Fibroblast of skin of left biceps (primary cell): ENCODE measurements at regions not wholly inside any gene's neighbourhood (a gene's known extent, or its start where the extent isn't known, plus 50 kb on each side); places are given as distances from the start of the nearest gene placed in this dataset.
"Not testable (repeated sequence)": the region's sequence is repeated elsewhere in the genome, so short reads cannot be mapped to it uniquely, and the experiment has no call there.

Experiments
- DNase-seq, 2 experiments: peaks; one replicate each; pipeline ENCODE4 v3.0.0-alpha.2; 2013; ENCODE audit warnings: low read depth in 2 of 2

GRCh38 chr4:12109056-12109455 is 680.4 kb upstream of the HS3ST1 start:
- DNase-seq, result not testable (repeated sequence)

- no peak for DNase-seq
These were observed 676.8 kb upstream of the HS3ST1 start for GRCh38 chr4:12105519-12105918.

GRCh38 chr4:12089920-12090319 is 661.2 kb upstream of the HS3ST1 start:
- not testable (repeated sequence) for DNase-seq

GRCh38 chr4:12084690-12085089 is 656.0 kb upstream of the HS3ST1 start:
- DNase-seq, result no peak

GRCh38 chr4:12071316-12071715 is 642.6 kb upstream of the HS3ST1 start:
- no peak for DNase-seq

GRCh38 chr4:12053966-12054365 is 625.3 kb upstream of the HS3ST1 start:
- no peak for DNase-seq

GRCh38 chr4:12053556-12053955 is 624.9 kb upstream of the HS3ST1 start:
- no peak for DNase-seq

- no peak for DNase-seq
These were observed 621.7 kb upstream of the HS3ST1 start for GRCh38 chr4:12050357-12050756.

- no peak for DNase-seq
These were observed 614.1 kb upstream of the HS3ST1 start for GRCh38 chr4:12042818-12043217.

GRCh38 chr4:12041828-12042227 is 613.1 kb upstream of the HS3ST1 start:
- DNase-seq, result no peak

GRCh38 chr4:12036450-12036849 is 607.8 kb upstream of the HS3ST1 start:
- no peak for DNase-seq

- DNase-seq, result no peak
These were observed 599.6 kb upstream of the HS3ST1 start for GRCh38 chr4:12028258-12028657.

- DNase-seq, result no peak
These were observed 593.7 kb upstream of the HS3ST1 start for GRCh38 chr4:12022409-12022808.

GRCh38 chr4:12016729-12017128 is 588.0 kb upstream of the HS3ST1 start:
- no peak for DNase-seq

- no peak for DNase-seq
These were observed 576.8 kb upstream of the HS3ST1 start for GRCh38 chr4:12005471-12005870.

- not testable (repeated sequence) for DNase-seq
These were observed 567.9 kb upstream of the HS3ST1 start for GRCh38 chr4:11996581-11996980.

- DNase-seq, result no peak
These were observed 548.1 kb upstream of the HS3ST1 start for GRCh38 chr4:11976726-11977263.

GRCh38 chr4:11973270-11973669 is 544.6 kb upstream of the HS3ST1 start:
- DNase-seq, result no peak

GRCh38 chr4:11970754-11971153 is 542.1 kb upstream of the HS3ST1 start:
- DNase-seq, result no peak

- DNase-seq, result no peak
These were observed 538.1 kb upstream of the HS3ST1 start for GRCh38 chr4:11966782-11967181.

GRCh38 chr4:11954093-11954492 is 525.4 kb upstream of the HS3ST1 start:
- DNase-seq, result no peak

GRCh38 chr4:11949355-11949754 is 520.7 kb upstream of the HS3ST1 start:
- no peak for DNase-seq

GRCh38 chr4:11947629-11948028 is 518.9 kb upstream of the HS3ST1 start:
- DNase-seq, result not testable (repeated sequence)

- no peak for DNase-seq
These were observed 509.2 kb upstream of the HS3ST1 start for GRCh38 chr4:11937941-11938340.
